Keratinocyte (primary cell): ENCODE measurements at regions not wholly inside any gene's neighbourhood (a gene's known extent, or its start where the extent isn't known, plus 50 kb on each side); places are given as distances from the start of the nearest gene placed in this dataset.

Experiments
- EZH2 ChIP-seq: IDR thresholded peaks from one replicate; pipeline ENCODE4 v1.6.1; 2012; ENCODE audit warnings: inconsistent platforms, mild to moderate bottlenecking, low read length, moderate library complexity
- TF ChIP-seq, protein P1 (sequence below), 3 experiments: IDR thresholded peaks in 1 of 3; conservative IDR thresholded peaks in 1 of 3; optimal IDR thresholded peaks in 1 of 3; 2 replicates in 2 of 3; 3 replicates in 1 of 3; pipeline versions ENCODE3 to v1.5.1; 2011; ENCODE audit warnings: low read length in 3 of 3, mild to moderate bottlenecking in 3 of 3, moderate library complexity in 2 of 3, control low read depth in 1 of 3, inconsistent platforms in 1 of 3; ENCODE audit not compliant: insufficient read depth in 2 of 3; ENCODE audit errors: extremely low read depth in 1 of 3

DNA sequence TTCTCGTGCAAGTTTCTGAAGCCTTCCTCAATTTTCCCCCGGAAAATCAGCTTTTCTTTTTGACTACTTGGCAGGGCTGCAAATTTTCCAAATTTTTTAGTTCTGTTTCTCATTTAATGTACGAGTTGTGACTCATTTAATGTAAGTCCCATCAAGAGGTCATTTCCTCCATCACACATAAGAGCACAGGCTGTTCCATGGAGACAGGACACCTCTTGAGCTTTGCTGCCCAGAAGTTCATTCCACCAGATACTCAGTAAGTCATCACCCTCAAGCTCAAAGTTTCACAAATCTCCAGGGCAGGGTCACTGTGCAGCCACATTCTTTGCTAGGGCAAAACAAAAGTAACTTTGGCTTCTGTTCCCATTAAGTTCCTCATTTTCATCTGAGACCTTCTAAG, 101.5 kb upstream of the TEKT4 start:
- TF ChIP-seq, protein P1, sequence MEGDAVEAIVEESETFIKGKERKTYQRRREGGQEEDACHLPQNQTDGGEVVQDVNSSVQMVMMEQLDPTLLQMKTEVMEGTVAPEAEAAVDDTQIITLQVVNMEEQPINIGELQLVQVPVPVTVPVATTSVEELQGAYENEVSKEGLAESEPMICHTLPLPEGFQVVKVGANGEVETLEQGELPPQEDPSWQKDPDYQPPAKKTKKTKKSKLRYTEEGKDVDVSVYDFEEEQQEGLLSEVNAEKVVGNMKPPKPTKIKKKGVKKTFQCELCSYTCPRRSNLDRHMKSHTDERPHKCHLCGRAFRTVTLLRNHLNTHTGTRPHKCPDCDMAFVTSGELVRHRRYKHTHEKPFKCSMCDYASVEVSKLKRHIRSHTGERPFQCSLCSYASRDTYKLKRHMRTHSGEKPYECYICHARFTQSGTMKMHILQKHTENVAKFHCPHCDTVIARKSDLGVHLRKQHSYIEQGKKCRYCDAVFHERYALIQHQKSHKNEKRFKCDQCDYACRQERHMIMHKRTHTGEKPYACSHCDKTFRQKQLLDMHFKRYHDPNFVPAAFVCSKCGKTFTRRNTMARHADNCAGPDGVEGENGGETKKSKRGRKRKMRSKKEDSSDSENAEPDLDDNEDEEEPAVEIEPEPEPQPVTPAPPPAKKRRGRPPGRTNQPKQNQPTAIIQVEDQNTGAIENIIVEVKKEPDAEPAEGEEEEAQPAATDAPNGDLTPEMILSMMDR (optimal IDR thresholded peaks at IDR 0.05 in 1 of 3, IDR thresholded peaks at IDR 0.05 in 1 of 3, conservative IDR thresholded peaks at IDR 0.05 in 1 of 3; ENCODE audit: extremely low read depth in 1 of 3, insufficient read depth in 2 of 3, low read length in 3 of 3) = no peak
- no peak for TF ChIP-seq EZH2
